ENCODE measurements at regions not wholly inside any gene's neighbourhood (a gene's known extent, or its start where the extent isn't known, plus 50 kb on each side); places are given as distances from the start of the nearest gene placed in this dataset.

- TF ChIP-seq, protein P1, sequence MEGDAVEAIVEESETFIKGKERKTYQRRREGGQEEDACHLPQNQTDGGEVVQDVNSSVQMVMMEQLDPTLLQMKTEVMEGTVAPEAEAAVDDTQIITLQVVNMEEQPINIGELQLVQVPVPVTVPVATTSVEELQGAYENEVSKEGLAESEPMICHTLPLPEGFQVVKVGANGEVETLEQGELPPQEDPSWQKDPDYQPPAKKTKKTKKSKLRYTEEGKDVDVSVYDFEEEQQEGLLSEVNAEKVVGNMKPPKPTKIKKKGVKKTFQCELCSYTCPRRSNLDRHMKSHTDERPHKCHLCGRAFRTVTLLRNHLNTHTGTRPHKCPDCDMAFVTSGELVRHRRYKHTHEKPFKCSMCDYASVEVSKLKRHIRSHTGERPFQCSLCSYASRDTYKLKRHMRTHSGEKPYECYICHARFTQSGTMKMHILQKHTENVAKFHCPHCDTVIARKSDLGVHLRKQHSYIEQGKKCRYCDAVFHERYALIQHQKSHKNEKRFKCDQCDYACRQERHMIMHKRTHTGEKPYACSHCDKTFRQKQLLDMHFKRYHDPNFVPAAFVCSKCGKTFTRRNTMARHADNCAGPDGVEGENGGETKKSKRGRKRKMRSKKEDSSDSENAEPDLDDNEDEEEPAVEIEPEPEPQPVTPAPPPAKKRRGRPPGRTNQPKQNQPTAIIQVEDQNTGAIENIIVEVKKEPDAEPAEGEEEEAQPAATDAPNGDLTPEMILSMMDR (IDR thresholded peaks at IDR 0.05; ENCODE audit: extremely low read depth in 1 of 2, insufficient read depth in 1 of 2, low read depth in 1 of 2, low read length in 2 of 2): no peak
- TF ChIP-seq EZH2 (IDR thresholded peaks at IDR 0.05; ENCODE audit: borderline replicate concordance, low read depth, low read length, severe bottlenecking) (no peak), MAX (IDR thresholded peaks at IDR 0.05; ENCODE audit: insufficient read depth, insufficient read length) (no peak), JUN (IDR thresholded peaks at IDR 0.05; ENCODE audit: borderline replicate concordance, insufficient read depth, insufficient read length, low read depth) (no peak), POLR2AphosphoS5 (IDR thresholded peaks at IDR 0.05; ENCODE audit: insufficient read depth, low read depth, low read length) (no peak), POLR2A (IDR thresholded peaks at IDR 0.05; ENCODE audit: low read depth, low read length) (no peak), GATA2 (IDR thresholded peaks at IDR 0.05; ENCODE audit: insufficient read depth, insufficient read length, low read depth, low read length) (no peak)
Measured at GRCh38 chr5:124523897-124524296, 222.5 kb downstream of the ZNF608 start.

All from endothelial cell of umbilical vein (primary cell).